T-helper 1 cell treated with Interleukin-12 subunit alpha and Interleukin-12 subunit beta and Interleukin-4 antibody, amounts not matched to agents 30 μg/mL and 1 μg/mL, for 36 hours (primary cell): ENCODE measurements at regions not wholly inside any gene's neighbourhood (a gene's known extent, or its start where the extent isn't known, plus 50 kb on each side); places are given as distances from the start of the nearest gene placed in this dataset.
"Not testable (repeated sequence)": the region's sequence is repeated elsewhere in the genome, so short reads cannot be mapped to it uniquely, and the experiment has no call there.

Experiments
- H3K27ac Mint-ChIP-seq: one replicate; pipeline ENCODE4 v1.8.0; 2021; ENCODE audit warnings: mild to moderate bottlenecking, mixed read lengths
- H3K27me3 Mint-ChIP-seq: one replicate; pipeline ENCODE4 v1.8.0; 2021; ENCODE audit warnings: low read depth, mixed read lengths
- H3K36me3 Mint-ChIP-seq: one replicate; pipeline ENCODE4 v1.8.0; 2021; ENCODE audit warnings: low read depth, mixed read lengths
- H3K4me1 Mint-ChIP-seq: one replicate; pipeline ENCODE4 v1.8.0; 2021; ENCODE audit warnings: low read depth, mixed read lengths
- H3K4me3 Mint-ChIP-seq: one replicate; pipeline ENCODE4 v1.8.0; 2021; ENCODE audit warnings: mild to moderate bottlenecking, moderate library complexity, mixed read lengths
- H3K9me3 Mint-ChIP-seq: one replicate; pipeline ENCODE4 v1.8.0; 2021; ENCODE audit warnings: mixed read lengths

GRCh38 chr6:57998858-57999619, 681.6 kb downstream of the PRIM2 start:
- H3K36me3 Mint-ChIP-seq, H3K9me3 Mint-ChIP-seq, H3K4me3 Mint-ChIP-seq, H3K27me3 Mint-ChIP-seq, H3K4me1 Mint-ChIP-seq, H3K27ac Mint-ChIP-seq: not testable (repeated sequence)

GRCh38 chr6:58000233-58000632, 682.8 kb downstream of the PRIM2 start:
- not testable (repeated sequence) for H3K36me3 Mint-ChIP-seq, H3K4me3 Mint-ChIP-seq, H3K27me3 Mint-ChIP-seq, H3K9me3 Mint-ChIP-seq, H3K4me1 Mint-ChIP-seq, H3K27ac Mint-ChIP-seq

GRCh38 chr6:58003417-58004167, 686.2 kb downstream of the PRIM2 start:
- H3K4me1 Mint-ChIP-seq, H3K27me3 Mint-ChIP-seq, H3K9me3 Mint-ChIP-seq, H3K36me3 Mint-ChIP-seq, H3K4me3 Mint-ChIP-seq, H3K27ac Mint-ChIP-seq: not testable (repeated sequence)

- not testable (repeated sequence) for H3K4me1 Mint-ChIP-seq, H3K27me3 Mint-ChIP-seq, H3K36me3 Mint-ChIP-seq, H3K27ac Mint-ChIP-seq, H3K4me3 Mint-ChIP-seq, H3K9me3 Mint-ChIP-seq
These were observed 690.0 kb downstream of the PRIM2 start for GRCh38 chr6:58007334-58008000.

- H3K27me3 Mint-ChIP-seq, H3K9me3 Mint-ChIP-seq, H3K36me3 Mint-ChIP-seq, H3K27ac Mint-ChIP-seq, H3K4me3 Mint-ChIP-seq, H3K4me1 Mint-ChIP-seq: not testable (repeated sequence)
These were observed 690.5 kb downstream of the PRIM2 start for GRCh38 chr6:58008001-58008335.

GRCh38 chr6:58011954-58012600, 694.6 kb downstream of the PRIM2 start:
- not testable (repeated sequence) for H3K4me1 Mint-ChIP-seq, H3K9me3 Mint-ChIP-seq, H3K27me3 Mint-ChIP-seq, H3K4me3 Mint-ChIP-seq, H3K36me3 Mint-ChIP-seq, H3K27ac Mint-ChIP-seq

GRCh38 chr6:58016614-58017013, 699.2 kb downstream of the PRIM2 start:
- not testable (repeated sequence) for H3K4me1 Mint-ChIP-seq, H3K4me3 Mint-ChIP-seq, H3K36me3 Mint-ChIP-seq, H3K9me3 Mint-ChIP-seq, H3K27ac Mint-ChIP-seq, H3K27me3 Mint-ChIP-seq

GRCh38 chr6:58028188-58028587, 710.8 kb downstream of the PRIM2 start:
- not testable (repeated sequence) for H3K4me1 Mint-ChIP-seq, H3K9me3 Mint-ChIP-seq, H3K4me3 Mint-ChIP-seq, H3K27me3 Mint-ChIP-seq, H3K36me3 Mint-ChIP-seq, H3K27ac Mint-ChIP-seq

- H3K4me3 Mint-ChIP-seq, H3K9me3 Mint-ChIP-seq, H3K27me3 Mint-ChIP-seq, H3K36me3 Mint-ChIP-seq, H3K27ac Mint-ChIP-seq, H3K4me1 Mint-ChIP-seq: not testable (repeated sequence)
These were observed 720.8 kb downstream of the PRIM2 start for GRCh38 chr6:58038213-58038612.

- not testable (repeated sequence) for H3K27ac Mint-ChIP-seq, H3K4me3 Mint-ChIP-seq, H3K9me3 Mint-ChIP-seq, H3K27me3 Mint-ChIP-seq, H3K4me1 Mint-ChIP-seq, H3K36me3 Mint-ChIP-seq
These were observed 729.2 kb downstream of the PRIM2 start for GRCh38 chr6:58046584-58046983.

GRCh38 chr6:58047389-58047788, 730.0 kb downstream of the PRIM2 start:
- H3K9me3 Mint-ChIP-seq, H3K27ac Mint-ChIP-seq, H3K27me3 Mint-ChIP-seq, H3K4me3 Mint-ChIP-seq, H3K4me1 Mint-ChIP-seq, H3K36me3 Mint-ChIP-seq: not testable (repeated sequence)

GRCh38 chr6:58047865-58048264, 730.4 kb downstream of the PRIM2 start:
- not testable (repeated sequence) for H3K36me3 Mint-ChIP-seq, H3K27me3 Mint-ChIP-seq, H3K27ac Mint-ChIP-seq, H3K9me3 Mint-ChIP-seq, H3K4me3 Mint-ChIP-seq, H3K4me1 Mint-ChIP-seq

GRCh38 chr6:58055465-58056176, 738.2 kb downstream of the PRIM2 start:
- H3K36me3 Mint-ChIP-seq, H3K9me3 Mint-ChIP-seq, H3K4me1 Mint-ChIP-seq, H3K27ac Mint-ChIP-seq, H3K27me3 Mint-ChIP-seq, H3K4me3 Mint-ChIP-seq: not testable (repeated sequence)

GRCh38 chr6:58059701-58060100, 742.3 kb downstream of the PRIM2 start:
- H3K4me1 Mint-ChIP-seq, H3K4me3 Mint-ChIP-seq, H3K36me3 Mint-ChIP-seq, H3K9me3 Mint-ChIP-seq, H3K27ac Mint-ChIP-seq, H3K27me3 Mint-ChIP-seq: not testable (repeated sequence)

- H3K36me3 Mint-ChIP-seq, H3K4me3 Mint-ChIP-seq, H3K9me3 Mint-ChIP-seq, H3K27me3 Mint-ChIP-seq, H3K4me1 Mint-ChIP-seq, H3K27ac Mint-ChIP-seq: not testable (repeated sequence)
These were observed 746.1 kb downstream of the PRIM2 start for GRCh38 chr6:58063542-58063941.
